K562 (cell line): ENCODE measurements at regions not wholly inside any gene's neighbourhood (a gene's known extent, or its start where the extent isn't known, plus 50 kb on each side); places are given as distances from the start of the nearest gene placed in this dataset.

Experiments
- ATAC-seq: fragments of 200-7000 bp; cut with Tn5 transposase; 3 replicates; pipeline ENCODE4 v1.9.1; 2020; ENCODE audit warnings: moderate library complexity
- BruUV-seq: library from RNA; stranded (reverse); fragments of 400-500 nt; replicated peaks from 2 replicates; lab custom pipeline; 2021; lab: Mats Ljungman, UMichigan
- CTCF ChIA-PET: fragments of 300-600 bp; formaldehyde crosslinking; extraction: SDS; loops from one replicate; lab custom pipeline; 2021; ENCODE audit warnings: low intra/inter-chr PET ratio; lab: Yijun Ruan, JAX
- POLR2A ChIA-PET: fragments of 300-600, 350-650 bp; sonication (Branson Sonifier 250); formaldehyde crosslinking; extraction: SDS; loops from one replicate; lab custom pipeline; 2021; ENCODE audit warnings: antibody characterized with exemption, inconsistent platforms; lab: Yijun Ruan, JAX
- DNase-seq, 4 experiments: peaks; one replicate each; pipeline versions ENCODE4 v3.0.0 to v3.0.0-alpha.2; 2011 to 2018; ENCODE audit warnings: low spot score in 3 of 4, mixed read lengths in 3 of 4; ENCODE audit errors: extremely low read depth in 1 of 4
- FAIRE-seq: peaks from 2 replicates; lab custom pipeline; 2011; peaks lifted over from hg19 to GRCh38; lab: Jason Lieb, UNC
- H2AFZ ChIP-seq: 2 replicates; pipeline ENCODE4 v1.6.0; 2011; ENCODE audit warnings: low read depth, low read length, control low read depth, inconsistent platforms
- H3K27ac ChIP-seq: fragments of 200-600 bp; 3 replicates; pipeline ENCODE4 v1.8.0; 2011; ENCODE audit warnings: low read depth, mild to moderate bottlenecking, control low read depth, inconsistent platforms, low read length, moderate library complexity, mixed read lengths; ENCODE audit errors: extremely low read depth
- H3K27me3 ChIP-seq, 2 experiments: fragments of 300-600 bp in 1 of 2; 2 replicates in 1 of 2; 3 replicates in 1 of 2; pipeline versions ENCODE4 v1.6.0 to v1.8.0; 2011; ENCODE audit warnings: inconsistent platforms in 2 of 2, low read length in 2 of 2, mild to moderate bottlenecking in 1 of 2, mixed read lengths in 1 of 2, moderate library complexity in 1 of 2; ENCODE audit not compliant: control insufficient read depth in 2 of 2, insufficient read depth in 2 of 2
- H3K36me3 ChIP-seq: fragments of 300-600 bp; 3 replicates; pipeline ENCODE4 v1.8.0; 2011; ENCODE audit warnings: mild to moderate bottlenecking, low read length, inconsistent platforms; ENCODE audit not compliant: control insufficient read depth, insufficient read depth
- H3K4me1 ChIP-seq, 2 experiments: fragments of 200-600 bp in 1 of 2; replicated peaks in 1 of 2; 2 replicates in 1 of 2; 3 replicates in 1 of 2; pipeline versions ENCODE4 v1.5.1 to v1.8.0; 2011; ENCODE audit warnings: inconsistent platforms in 2 of 2, low read length in 2 of 2, mild to moderate bottlenecking in 1 of 2, mixed read lengths in 1 of 2, moderate library complexity in 1 of 2; ENCODE audit not compliant: control insufficient read depth in 2 of 2, insufficient read depth in 2 of 2
- H3K4me2 ChIP-seq: 2 replicates; pipeline ENCODE4 v1.6.1; 2011; ENCODE audit warnings: low read length, control low read depth, inconsistent platforms, mixed read lengths; ENCODE audit not compliant: insufficient read depth
- H3K4me3 ChIP-seq: fragments of 200-600 bp; sonication (generic), shearing (Covaris generic); 2 replicates; pipeline ENCODE4 v1.5.1; 2016; ENCODE audit warnings: control low read depth, inconsistent platforms
- H3K79me2 ChIP-seq: fragments of 200-600 bp; 3 replicates; pipeline ENCODE4 v1.8.0; 2011; ENCODE audit warnings: low read length, inconsistent platforms; ENCODE audit not compliant: control insufficient read depth, insufficient read depth
- H3K9ac ChIP-seq, 2 experiments: 2 replicates each; pipeline versions ENCODE4 v1.6.0 to v1.6.1; 2011; ENCODE audit warnings: low read depth in 2 of 2, low read length in 2 of 2, control low read depth in 1 of 2, inconsistent platforms in 1 of 2, mild to moderate bottlenecking in 1 of 2, mixed read lengths in 1 of 2; ENCODE audit not compliant: insufficient read depth in 1 of 2
- H3K9me1 ChIP-seq: one replicate; pipeline ENCODE4 v1.6.0; 2011; ENCODE audit warnings: inconsistent platforms, mild to moderate bottlenecking, low read length, moderate library complexity; ENCODE audit not compliant: control insufficient read depth, insufficient read depth
- H3K9me3 ChIP-seq: replicated peaks from 2 replicates; pipeline ENCODE4 v1.5.1; 2011; ENCODE audit warnings: low read depth, low read length, inconsistent platforms; ENCODE audit not compliant: control insufficient read depth, insufficient read depth
- H4K20me1 ChIP-seq: replicated peaks from 2 replicates; pipeline ENCODE4 v1.6.1; 2011; ENCODE audit warnings: low read length, inconsistent platforms, mixed read lengths; ENCODE audit not compliant: control insufficient read depth, insufficient read depth
- CEBPB ChIP-seq: fragments of 450-650 bp; IDR thresholded peaks from 2 replicates; pipeline ENCODE4 v1.6.1; 2016; ENCODE audit warnings: missing genetic modification characterization, missing compliant biosample characterization
- DMBX1 ChIP-seq: fragments of 250-450 bp; sonication (Bioruptor Pico); IDR thresholded peaks from 2 replicates; pipeline ENCODE4 v1.8.0; 2022; ENCODE audit warnings: inconsistent platforms, mild to moderate bottlenecking, moderate library complexity, borderline replicate concordance
- EP300 ChIP-seq: IDR thresholded peaks from 2 replicates; pipeline ENCODE4 v1.6.1; 2012; ENCODE audit warnings: low read length, improper control_type of control experiment
- EWSR1 ChIP-seq: fragments of 450-650 bp; IDR thresholded peaks from 2 replicates; pipeline ENCODE4 v1.6.1; 2018; ENCODE audit warnings: borderline replicate concordance, mild to moderate bottlenecking, low read depth, moderate library complexity; ENCODE audit not compliant: partially characterized antibody
- GATAD2B ChIP-seq: fragments of 450-650 bp; IDR thresholded peaks from 2 replicates; pipeline ENCODE4 v1.6.1; 2017; ENCODE audit warnings: mild to moderate bottlenecking, borderline replicate concordance
- MCM3 ChIP-seq: fragments of 450-650 bp; IDR thresholded peaks from 2 replicates; pipeline ENCODE4 v1.6.1; 2016
- NFE2 ChIP-seq: IDR thresholded peaks from 2 replicates; pipeline ENCODE4 v1.6.1; 2014; ENCODE audit warnings: antibody characterized with exemption, low read depth
- NFE2L1 ChIP-seq: fragments of 450-650 bp; IDR thresholded peaks from 2 replicates; pipeline ENCODE4 v1.6.1; 2016; ENCODE audit warnings: missing genetic modification characterization, low read depth, mild to moderate bottlenecking, missing compliant biosample characterization, moderate library complexity, borderline replicate concordance
- POLR3A ChIP-seq: IDR thresholded peaks from 2 replicates; pipeline ENCODE4 v1.6.1; 2011; ENCODE audit warnings: borderline replicate concordance, mild to moderate bottlenecking, moderate library complexity; ENCODE audit not compliant: insufficient read length, insufficient read depth; ENCODE audit errors: extremely low read depth
- ZNF347 ChIP-seq: fragments of 450-650 bp; formaldehyde crosslinking; IDR thresholded peaks from 2 replicates; pipeline ENCODE4 v1.4.0; 2020; ENCODE audit warnings: low read depth, mild to moderate bottlenecking, moderate library complexity
- WGBS: fragments of 100-300 bp; shearing (Covaris generic); methylation state at CpG from one replicate; pipeline ENCODE4 v1.1.6; 2016; ENCODE audit warnings: low coverage, mixed read lengths; ENCODE audit not compliant: insufficient coverage; ENCODE audit errors: missing lambda C conversion rate; 5-methylcytosine and 5-hydroxymethylcytosine counted together
- in situ Hi-C: fragments of 300-500 bp; cut with MboI; formaldehyde crosslinking; loops from 4 replicates; pipeline ENCODE4 v1.15.0; 2018; ENCODE audit warnings: inconsistent platforms, mixed read lengths
- intact Hi-C: fragments of 100-400 bp; cut with micrococcal nuclease; formaldehyde crosslinking; loops from 2 replicates; pipeline ENCODE4 v1.14.2; 2022
- TF ChIP-seq, protein P1 (sequence below): IDR thresholded peaks from 2 replicates; pipeline ENCODE4 v1.6.1; 2011; ENCODE audit warnings: borderline replicate concordance, low read depth, mild to moderate bottlenecking, moderate library complexity, low read length; ENCODE audit not compliant: insufficient read depth, poor library complexity, severe bottlenecking
- TF ChIP-seq, protein P2 (sequence below): sonication (generic); formaldehyde crosslinking; IDR thresholded peaks from 2 replicates; pipeline ENCODE4 v1.8.0; 2022; ENCODE audit warnings: mild to moderate bottlenecking, missing genetic modification reagents

DNA sequence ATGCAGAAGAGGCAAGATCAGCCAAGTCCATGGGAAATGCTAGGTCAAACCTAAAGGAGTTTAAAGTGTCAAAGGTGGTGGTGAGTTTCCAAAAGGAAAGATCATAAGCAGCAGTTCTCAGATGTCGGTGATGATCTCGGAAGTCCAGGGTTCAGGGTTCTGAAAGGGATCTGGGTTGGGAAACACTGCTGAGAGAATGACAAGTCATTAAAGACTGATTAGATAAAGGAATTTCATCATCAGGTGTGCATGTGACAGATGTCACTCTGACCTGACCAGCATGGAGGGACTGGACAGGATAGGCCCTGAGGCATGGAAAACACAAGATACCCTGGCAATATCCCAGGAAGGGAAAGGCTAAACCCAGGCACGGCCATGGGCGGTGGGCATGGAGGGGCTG is 195.7 kb upstream of the TBL1X start (continued):
- TF ChIP-seq, protein P1, sequence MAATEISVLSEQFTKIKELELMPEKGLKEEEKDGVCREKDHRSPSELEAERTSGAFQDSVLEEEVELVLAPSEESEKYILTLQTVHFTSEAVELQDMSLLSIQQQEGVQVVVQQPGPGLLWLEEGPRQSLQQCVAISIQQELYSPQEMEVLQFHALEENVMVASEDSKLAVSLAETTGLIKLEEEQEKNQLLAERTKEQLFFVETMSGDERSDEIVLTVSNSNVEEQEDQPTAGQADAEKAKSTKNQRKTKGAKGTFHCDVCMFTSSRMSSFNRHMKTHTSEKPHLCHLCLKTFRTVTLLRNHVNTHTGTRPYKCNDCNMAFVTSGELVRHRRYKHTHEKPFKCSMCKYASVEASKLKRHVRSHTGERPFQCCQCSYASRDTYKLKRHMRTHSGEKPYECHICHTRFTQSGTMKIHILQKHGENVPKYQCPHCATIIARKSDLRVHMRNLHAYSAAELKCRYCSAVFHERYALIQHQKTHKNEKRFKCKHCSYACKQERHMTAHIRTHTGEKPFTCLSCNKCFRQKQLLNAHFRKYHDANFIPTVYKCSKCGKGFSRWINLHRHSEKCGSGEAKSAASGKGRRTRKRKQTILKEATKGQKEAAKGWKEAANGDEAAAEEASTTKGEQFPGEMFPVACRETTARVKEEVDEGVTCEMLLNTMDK: no peak
- TF ChIP-seq CEBPB (tag) (no peak), GATAD2B (no peak), NFE2 (no peak), EP300 (no peak), POLR3A (no peak)
- TF ChIP-seq, protein P2, sequence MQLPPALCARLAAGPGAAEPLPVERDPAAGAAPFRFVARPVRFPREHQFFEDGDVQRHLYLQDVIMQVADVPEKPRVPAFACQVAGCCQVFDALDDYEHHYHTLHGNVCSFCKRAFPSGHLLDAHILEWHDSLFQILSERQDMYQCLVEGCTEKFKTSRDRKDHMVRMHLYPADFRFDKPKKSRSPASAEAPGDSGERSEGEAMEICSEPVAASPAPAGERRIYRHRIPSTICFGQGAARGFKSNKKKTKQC (CRISPR knock-in tag): no peak

DNA sequence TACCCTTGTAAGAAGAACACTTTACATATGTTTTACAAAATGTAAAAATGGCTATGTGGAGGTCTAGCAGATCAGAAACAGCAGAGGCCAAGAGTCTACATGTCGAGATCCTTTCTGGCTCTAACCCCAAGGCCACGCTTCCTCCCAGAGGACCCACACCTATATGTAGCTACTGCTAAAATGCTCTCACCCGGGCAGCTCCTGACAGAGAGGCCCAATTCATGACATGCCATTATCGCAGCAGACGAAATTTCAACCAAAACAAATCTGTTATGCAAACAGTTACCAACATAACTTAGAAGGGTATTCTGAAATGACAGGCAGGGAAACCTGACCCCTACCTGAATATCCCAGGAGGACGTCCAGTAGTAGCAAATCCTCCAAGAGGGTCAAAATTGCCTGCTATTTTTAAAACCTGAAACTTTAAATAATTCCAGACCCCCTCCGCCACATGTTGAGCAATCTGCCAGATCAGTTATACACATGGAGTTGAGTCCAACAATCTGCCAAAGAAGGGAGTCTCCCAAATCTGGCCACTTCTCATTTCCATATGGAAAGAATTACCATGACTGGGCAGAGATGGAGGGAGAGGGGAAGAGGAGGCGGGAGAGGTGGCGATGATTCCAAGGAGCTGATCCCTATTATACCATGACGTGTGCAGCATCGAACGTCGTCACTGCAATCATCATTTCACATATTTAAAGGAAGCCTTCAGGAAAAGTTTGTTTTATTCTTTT is 192.9 kb upstream of the TBL1X start:
- POLR2A ChIA-PET: no interaction called here
- H3K79me2 ChIP-seq: no peaks in the 10 kb centered on the region
- no peaks in the 10 kb centered on the region for H3K9me3 ChIP-seq
- H4K20me1 ChIP-seq: no peaks in the 10 kb centered on the region; the same call in 1 of the 2 replicates
- BruUV-seq: no TSS peak
- no peak overlapping the region for H3K27ac ChIP-seq
- FAIRE-seq (no peak), ATAC-seq (no peak), DNase-seq (no peak)
- H3K4me3 ChIP-seq: no peak overlapping the region
- no peaks in the 10 kb centered on the region for H3K36me3 ChIP-seq
- H3K4me2 ChIP-seq: no peak overlapping the region
- under 1% methylated on average over 11 of the region's 13 CpGs for WGBS
- no peak overlapping the region for H2AFZ ChIP-seq
- no peaks in the 10 kb centered on the region for H3K9me1 ChIP-seq
- peaks cover 0 to 10% of the 10 kb centered on the region in 2 experiments; a peak in 2 of 5 replicates for H3K27me3 ChIP-seq
- H3K9ac ChIP-seq: no peak overlapping the region
- intact Hi-C loops: no loop called here
- in situ Hi-C loops: no loop called here
- CTCF ChIA-PET: no interaction called here
- H3K4me1 ChIP-seq: no peaks in the 10 kb centered on the region
- TF ChIP-seq EWSR1 (no peak), NFE2L1 (tag) (no peak), ZNF347 (no peak), MCM3 (no peak), DMBX1 (CRISPR knock-in tag) (no peak)
